ENCODE measurements at regions not wholly inside any gene's neighbourhood (a gene's known extent, or its start where the extent isn't known, plus 50 kb on each side); places are given as distances from the start of the nearest gene placed in this dataset.

DNA sequence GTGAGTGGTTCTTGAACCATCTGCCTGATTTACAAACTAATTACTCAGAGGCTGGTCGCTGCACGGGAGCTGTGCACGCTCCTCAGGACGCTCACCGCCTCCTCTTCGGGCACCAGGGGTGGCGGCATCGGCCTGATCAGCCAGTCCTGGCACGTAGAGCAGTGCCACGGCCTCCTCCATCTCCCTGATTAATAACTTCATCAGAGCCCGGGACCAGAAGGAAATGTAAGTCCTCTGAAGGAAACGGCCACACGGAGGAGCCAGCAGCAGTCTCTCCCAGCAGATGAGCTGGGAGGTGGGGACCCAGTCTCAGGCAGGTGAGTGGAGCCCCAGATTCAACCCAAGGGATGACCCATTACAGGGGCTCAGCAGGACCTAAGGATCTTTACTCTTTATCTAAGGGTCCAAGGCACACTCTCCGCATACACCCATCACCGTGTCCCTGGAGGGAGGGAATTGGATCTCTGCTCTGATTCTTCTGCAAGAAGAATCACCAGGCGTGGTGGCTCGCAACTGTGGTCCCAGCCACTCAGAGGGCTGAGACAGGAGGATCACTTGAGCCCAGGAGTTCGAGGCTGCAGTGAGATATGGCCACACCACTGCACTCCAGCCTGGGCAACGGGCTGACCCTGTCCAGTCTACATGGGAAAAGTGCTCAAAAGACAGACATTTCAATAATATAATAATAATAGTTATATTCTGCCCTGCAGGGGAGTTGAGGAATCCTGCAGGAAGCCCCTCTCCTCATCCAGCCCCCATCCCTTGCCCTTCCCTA, 366.5 kb downstream of the SEC14L1 start:
- DNase-seq, result no peak

DNA sequence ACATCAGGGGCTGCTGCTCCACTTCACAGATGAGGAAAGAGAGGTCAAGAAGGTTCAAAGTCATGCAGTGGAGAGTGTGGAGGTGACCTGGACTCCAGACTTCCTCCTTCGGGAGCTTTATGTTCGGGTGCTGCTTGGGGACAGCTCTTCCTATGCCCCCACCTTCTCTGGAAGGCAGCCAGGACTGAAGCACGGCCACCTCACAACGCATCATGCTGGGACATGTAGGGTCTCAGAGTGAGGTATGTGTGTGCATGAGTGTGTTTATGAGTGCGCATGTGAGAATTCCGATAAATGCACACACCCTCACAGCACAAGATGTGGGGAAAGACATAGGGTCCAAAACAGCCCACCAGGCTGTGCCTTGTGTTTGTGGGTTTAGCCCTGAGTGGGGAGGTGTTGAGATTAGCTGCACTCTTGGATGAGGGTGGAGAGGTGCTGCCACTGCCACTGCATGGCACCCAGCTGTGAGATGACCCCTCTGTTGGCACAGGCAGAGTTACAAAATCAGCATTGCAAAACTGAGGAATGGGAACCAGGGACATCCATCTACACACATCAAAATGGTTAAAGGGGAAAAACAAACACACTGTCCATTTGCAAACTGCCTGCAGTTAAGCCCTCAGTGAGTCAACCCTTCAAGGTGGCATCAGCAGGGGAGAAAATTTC, 367.4 kb downstream of the SEC14L1 start:
- DNase-seq, result no peak

DNA sequence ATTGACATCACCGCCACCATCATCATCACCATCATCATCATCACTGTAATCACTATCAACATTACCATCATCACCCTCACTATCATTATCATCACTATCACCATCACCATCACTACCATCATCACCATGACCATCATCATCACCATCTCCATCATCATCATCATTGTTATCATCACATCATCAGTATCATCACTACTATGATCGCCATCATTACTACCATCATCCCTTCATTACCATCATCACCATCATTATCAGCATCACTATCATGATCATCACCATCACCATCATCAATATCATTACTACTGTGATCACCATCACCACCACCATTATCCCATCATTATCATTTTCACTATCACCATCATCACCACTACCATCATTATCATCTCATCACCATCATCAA, 368.3 kb downstream of the SEC14L1 start:
- no peak for DNase-seq

DNA sequence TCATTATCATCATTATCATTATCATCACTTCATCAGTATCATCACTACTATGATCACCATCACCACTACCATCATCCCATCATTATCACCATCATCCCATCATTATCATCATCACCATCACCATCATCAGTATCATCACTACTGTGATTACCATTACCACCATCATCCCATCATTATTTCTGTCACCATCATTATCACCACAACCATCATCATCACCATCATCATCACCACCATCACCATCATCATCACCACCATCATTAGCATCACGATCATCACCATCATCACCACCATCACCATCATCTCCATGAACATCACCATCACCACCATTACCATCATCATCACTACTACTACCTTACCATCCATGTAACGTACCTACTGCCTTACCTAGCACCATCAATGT, 368.8 kb downstream of the SEC14L1 start:
- DNase-seq, result no peak

DNA sequence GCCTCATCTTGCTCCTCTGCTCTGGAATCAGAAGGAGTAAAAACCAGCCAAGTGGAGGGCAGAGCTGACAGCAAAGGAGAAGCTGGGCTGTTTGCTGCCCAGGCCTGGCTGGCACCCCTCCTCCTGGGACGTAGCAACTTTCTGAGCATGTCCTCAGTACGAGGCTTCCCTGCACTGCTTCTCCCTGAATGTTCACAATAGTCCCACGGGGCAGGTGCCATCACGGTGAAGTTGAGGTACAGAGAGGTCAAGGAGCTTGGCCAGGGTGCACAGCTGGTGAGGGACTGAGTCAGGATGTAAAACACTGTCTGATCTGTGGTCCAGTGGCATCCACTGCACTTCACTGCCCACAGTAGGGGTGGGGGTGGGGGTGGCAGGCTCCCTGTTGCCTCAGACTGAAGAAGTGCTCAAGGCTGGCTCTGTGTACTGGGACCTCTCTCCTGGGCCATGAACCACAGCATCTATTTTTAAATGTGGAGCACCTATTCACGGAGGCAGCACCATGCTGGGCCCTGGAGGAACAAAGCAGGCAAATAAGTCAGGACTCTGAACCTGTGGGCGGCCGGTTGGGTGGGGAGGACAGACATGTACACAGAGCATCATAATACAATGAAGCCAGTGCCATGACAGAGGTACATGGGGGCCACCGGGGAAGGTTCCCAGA, 369.5 kb downstream of the SEC14L1 start:
- no peak for DNase-seq

DNA sequence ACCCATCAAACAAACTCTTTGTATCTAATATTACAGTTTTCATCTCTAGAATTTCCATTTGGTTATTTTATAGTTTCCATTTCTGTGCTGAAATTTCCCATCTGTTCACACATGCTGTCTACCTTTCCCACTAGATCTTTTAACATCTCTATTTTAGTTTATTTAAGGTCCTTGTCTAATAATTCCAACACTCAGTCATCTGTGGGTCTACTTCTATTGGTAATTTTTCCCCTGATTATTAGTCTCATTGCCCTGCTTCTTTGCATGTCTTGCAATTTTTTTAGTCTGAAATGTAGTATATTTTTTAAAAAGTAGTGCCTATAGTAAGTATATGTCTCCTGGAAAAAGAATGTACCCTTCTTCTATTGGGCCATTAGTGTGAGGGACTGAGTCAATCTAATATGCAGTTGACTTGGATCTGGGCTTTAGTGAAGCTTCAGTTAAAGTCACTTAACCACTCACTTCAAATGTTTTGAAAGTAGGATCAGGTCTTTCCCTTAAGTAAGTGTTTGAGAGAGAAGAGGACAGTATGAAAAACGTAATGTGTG, 370.8 kb downstream of the SEC14L1 start:
- DNase-seq, result no peak

DNA sequence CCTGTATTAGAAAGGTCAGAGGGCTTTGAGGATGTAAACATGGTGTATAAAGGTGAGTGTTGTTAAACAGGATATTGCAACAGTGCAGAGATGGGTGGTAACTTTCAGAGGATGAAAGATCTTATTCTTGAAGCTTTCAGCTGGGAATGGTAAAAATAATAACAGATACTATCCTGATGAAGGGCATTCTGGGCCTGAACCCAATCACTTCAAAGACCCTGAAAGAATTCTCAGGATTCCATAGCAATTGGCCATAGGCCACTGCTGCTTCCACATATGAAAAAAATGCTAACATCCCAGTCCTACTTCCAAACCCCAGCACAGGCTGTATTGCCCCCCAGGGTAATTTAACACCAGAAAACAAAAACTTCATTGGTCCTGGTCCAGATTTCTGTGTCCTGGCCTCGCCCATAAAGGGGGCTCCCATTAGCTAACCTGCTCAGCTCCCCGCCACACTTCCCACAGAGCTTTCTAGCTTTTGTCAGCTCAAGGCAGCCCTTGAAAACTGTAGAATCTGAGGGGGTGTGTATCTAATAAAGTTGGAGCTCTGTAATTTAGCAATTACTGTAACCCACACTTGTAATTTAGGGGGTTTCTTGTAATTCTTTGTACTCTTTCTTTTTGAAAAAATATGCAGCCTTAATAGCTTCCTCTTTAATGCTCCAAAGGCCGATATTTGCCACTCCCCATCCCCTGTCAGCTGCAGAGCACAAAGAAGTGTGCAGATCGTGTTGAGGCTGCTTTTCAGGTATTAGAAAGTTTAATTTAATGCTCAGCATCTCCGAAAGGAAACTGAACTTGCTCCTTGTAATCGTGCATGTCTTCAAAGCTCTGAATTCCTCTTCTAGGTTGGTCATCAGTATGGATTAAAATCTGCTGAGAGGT, 371.5 kb downstream of the SEC14L1 start:
- no peak for DNase-seq

DNA sequence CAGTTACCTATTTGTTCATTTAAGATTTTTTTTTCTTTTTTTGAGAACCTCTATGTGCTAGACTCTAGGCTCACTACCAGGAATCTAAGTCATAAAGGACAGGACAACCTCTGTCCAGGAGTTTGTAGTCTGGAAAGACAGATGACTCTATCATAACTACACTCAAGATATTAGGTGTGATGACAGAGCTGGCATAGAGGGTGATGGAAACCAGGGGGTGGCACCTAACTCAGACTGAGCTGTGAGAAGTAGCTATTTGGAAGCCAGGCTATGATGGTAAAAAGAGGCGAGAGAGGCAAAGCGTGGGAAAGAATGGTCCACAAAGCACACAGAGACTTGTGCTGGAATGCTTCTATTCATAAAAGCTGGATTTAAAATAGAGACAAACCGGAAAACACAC, 372.3 kb downstream of the SEC14L1 start:
- DNase-seq, result no peak

DNA sequence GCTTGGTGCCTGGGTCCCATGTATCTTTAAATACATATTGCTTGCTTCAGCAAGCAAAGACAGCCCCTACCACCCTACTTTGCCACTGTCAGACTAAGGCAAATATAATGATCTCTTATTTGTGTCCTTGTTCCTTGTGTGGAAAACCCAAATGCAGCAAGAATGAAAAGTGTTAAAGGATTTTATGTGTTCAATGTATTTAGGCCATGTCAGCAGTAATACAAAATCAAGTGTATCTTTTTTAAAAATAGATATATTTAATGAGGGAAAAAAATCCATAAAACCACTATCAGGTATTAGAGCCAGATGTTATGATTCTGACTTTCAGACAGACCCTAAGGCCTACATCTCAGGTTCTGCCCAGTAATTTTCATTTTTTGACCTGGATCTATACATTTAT, 374.5 kb downstream of the SEC14L1 start:
- no peak for DNase-seq

DNA sequence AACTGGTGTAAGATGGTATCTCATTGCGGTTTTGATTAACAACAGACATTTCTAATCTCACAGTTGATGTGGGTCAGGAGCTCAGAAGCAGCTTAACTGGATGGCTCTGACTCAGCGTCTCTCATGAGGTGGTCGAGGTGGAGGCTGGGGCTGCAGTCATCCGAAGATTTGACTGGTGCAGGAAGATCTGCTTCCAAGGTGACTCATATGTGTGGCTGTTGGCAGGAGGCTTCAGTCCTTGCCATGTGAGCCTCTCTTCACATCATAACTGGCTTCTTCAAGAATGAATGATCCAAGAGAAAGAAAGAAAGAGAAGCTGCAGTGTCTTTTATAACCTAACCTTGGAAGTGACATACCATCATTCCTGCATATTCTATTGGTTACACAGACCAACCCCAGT, 376.1 kb downstream of the SEC14L1 start:
- no peak for DNase-seq

DNA sequence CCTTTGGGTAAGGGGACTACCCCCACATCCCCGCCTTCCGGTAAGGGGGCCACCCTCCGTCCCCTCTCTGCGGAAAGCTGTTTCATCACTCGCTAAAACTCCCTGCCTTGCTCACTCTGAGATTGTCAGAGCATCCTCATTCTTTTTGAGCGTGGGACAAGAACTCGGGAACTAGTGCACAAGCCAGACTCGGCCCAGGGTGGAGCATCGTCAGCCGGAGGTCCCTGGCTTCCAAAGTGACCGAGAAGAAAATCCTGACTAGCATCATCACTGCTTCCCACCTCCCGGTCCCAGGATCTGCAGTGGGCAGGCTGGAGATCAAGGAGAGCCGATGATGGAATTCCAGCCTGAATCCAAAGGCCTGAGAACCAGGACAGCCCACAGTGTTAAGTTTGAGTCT, 380.3 kb downstream of the SEC14L1 start:
- DNase-seq, result no peak

DNA sequence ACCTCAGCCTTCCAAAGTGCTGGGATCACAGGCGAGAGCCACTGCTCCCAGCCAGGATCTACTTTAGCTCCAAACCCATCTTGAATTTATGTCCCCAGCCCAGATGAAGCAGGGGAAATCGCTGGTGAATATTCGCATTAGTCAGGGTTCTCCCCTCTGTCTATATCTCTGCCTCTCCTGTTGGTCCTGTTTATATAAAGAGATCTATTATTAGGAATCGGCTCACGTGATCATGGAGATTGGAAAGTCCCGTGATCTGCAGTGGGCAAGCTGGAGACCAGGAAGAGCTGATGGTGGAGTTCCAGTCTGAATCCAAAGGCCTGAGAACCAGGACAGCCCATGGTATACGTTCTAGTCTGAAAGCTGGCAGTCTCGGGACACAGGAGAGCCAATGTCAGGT, 382.8 kb downstream of the SEC14L1 start:
- DNase-seq, result no peak

DNA sequence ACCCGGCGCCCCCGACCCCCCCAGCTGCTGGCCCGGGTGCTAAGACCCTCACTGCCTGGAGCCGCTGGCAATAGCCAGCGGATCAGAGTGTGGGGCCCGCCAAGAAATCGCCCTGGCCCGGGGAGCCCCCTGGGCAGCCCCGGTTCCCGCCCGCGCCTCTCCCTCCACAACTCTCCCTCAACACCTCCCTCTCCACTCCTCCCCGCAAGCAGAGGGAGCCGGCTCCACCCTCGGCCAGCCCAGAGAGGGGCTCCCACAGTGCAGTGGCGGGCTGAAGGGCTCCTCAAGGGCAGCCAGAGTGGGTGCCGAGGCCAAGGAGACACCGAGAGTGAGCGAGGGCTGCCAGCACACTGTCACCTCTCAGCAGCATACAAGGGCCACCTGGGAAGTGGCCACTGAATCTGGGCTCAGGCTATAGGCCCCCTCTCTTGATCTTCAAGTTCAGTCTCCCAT, 385.5 kb downstream of the SEC14L1 start:
- no peak for DNase-seq

DNA sequence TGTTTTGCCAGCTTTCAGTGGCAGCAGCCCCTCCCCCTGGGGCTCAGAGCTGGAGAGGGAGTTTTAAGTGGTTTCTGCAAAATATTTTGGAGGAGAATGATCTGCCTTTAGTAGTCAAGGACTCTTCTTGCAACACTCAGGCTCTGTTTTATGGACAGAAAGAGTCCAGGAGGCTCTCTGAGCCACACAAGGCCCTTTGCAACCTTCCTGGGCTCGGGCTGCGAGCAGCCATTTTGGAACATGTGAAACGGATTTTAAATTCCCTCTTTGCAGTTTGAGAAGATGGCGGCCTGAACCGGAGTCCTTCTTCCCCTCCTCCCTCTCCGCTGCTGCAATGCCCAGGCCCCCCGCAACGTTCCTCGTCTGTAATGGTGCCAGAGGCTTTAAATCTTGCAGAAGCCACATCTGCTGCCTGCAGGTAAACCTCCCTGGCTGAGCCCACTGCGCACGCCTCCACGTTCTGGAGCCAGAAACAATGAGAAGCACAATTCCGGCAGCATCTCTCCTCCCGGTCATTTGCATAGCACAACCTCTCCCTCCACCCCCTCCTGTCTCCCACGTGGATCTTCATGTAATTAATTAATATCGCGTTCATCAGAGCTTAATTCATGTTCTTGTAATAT, 386.1 kb downstream of the SEC14L1 start:
- peak; percentile 87 for DNase-seq

DNA sequence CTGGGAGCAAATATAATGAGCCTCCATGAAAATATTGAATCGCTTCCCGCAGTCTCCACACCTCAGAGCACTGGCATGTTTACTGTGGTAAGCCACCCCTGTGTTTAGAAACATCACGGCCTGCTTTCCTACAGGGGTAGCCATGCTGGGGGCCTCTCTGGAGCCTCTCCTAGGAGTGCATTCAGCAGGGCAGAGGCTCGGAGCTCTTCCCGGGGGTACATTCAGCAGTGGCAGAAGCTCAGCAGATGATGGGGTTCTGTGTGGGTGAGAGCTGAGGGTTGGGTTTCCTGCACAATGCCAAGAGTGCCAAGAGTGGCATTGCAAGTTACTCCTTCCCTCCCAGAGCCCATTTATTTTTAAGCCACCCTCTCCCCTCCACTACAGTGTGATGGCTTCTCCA, 386.6 kb downstream of the SEC14L1 start:
- peak; percentile 48 for DNase-seq

DNA sequence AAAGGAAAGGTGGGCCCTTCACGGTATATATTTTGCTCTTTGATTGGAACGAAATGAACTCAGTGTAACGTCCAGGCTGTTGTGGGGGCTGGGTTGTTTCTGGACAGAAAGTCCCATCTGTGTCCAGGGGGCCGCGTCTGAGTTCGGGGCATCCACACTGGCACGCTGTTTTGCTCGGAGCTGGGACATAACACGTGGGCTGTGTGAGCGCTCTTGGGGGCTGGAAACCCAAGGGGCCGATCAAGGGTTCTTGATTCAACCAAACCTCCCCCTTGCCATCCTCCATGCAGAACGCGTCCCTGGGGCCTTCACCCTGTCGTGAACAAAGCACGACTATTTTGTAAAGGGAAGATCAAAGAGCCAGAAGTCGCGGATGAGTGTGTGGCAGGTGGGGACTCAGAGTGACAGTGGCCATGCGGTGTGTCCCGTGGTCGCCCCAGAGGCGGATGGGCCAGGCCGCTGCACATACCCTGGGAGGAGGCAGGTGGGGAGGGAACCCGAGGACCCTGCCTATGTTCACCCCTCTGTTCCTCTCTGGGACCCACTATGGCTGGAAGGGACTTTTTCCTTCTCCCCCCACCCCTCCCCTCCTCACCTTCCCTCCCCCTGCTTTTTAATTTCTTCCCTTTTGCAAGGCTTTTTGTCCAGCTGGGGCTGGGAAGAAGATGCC, 387.2 kb downstream of the SEC14L1 start:
- DNase-seq, result peak; percentile 47

DNA sequence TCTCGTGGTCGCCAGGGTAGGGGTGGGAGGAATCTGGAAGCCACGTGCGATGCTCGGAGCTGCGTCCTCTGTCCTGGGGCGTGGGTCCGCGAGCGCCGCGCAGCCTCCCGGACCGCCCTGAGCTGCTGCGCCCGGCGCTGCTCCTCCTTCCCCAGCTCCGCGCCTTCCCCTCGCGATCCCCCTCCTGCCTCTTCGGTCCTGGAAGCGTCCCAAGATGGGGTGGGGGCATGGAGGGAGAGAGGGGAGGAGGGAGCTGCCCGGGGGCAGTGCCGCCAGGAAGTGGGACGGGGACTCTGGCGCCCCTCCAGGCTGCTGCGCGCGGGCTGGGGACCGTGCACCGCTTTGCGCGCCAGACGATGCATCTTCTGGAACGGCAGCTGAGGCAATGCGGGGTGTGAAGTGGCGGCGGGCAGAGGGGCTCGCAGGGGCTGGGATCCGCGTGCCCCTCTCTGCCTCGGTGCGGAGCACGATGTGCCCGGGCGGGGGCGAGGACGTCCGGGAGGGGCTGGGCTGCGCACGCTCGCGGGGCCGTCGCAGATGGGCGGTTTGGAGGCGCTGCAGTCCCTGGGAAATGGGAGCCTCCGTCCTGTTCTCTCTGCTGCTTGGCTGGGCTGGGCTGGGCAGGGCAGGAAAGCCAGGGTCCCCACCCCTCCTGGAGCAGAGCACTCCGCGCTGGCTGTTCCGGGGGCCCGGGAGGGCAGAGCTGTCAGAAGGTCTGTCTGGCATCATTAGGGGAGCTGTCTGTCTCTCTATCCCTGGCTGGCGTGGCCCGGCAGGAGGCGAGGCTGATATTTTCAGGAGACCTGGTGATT, 388.0 kb downstream of the SEC14L1 start:
- DNase-seq, result peak; percentile 89

DNA sequence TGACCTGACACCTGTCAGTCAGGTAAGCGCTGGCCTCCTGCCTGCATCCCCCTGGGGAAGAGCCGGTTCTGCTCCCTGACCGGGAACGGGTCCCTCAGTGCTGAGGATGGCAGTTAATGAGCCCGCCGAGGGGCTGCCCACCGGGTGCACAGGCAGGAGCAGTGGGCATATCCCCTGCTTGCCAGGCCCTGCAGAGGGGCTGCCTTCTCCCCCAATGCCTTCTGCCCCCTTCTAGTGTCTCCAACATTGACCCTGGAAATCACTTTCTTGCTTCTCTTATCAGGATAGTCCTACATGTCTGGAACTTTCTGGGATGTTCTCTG, 388.5 kb downstream of the SEC14L1 start:
- DNase-seq, result no peak

DNA sequence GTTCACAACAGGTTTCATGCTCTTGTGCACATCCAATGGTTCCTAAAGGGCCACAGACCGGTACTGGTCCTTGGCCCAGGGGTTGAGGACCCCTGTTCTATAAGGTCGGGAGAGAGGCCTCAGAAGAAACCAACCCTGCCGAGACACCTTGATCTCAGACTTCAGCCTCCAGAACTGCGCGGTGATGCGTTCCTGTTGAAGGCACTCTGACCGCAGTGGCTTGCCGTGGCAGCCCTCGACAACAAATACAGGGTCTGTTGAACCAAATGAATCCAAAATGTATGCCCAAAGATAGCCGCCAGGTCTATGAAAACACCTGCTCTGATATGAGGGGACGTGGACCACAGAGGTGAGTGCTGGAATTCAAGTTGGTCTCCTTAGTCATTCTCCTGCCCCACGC, 389.8 kb downstream of the SEC14L1 start:
- no peak for DNase-seq

DNA sequence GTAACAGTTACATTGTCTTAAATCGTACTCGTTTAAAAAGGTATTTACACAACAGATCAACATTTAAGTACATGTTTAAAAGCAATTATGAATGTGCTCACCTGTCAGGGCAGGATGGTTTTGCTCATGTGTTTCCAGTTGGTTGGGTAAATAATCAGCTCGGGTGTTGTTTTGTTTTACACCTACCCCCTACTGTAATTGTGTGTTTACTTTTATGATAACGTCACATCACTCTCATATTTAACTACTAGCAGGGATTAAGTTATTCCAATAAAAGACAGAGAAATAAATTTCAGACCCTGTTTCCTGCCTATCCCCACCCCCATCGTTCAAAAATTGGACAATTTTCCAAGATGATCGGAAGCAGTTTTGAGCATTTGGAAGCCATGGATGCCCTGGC, 390.2 kb downstream of the SEC14L1 start:
- no peak for DNase-seq

DNA sequence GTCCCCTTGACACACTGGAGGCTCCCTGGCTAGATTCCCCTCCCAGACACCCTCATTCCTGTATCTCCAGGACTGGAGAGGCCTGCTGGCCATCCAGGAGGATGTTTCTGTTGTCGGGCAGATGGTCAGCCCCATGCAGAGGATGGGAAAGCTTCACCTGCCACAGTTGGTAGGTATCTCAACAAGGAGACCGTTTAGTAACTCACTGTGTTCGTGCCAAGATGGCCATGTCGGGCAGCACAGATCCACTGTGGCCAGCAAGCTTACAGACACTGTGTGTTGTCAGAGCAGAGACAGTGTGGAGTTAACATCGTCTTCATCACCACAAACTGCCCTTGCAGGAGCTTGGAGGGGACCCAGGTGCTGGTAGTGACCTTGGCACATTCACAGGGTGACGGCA, 390.9 kb downstream of the SEC14L1 start:
- DNase-seq, result no peak

Data from NCI-H2171 treated with DMSO at 0.1 percent for 48 hours (cell line).